Choroid plexus epithelial cell (primary cell): ENCODE measurements at regions not wholly inside any gene's neighbourhood (a gene's known extent, or its start where the extent isn't known, plus 50 kb on each side); places are given as distances from the start of the nearest gene placed in this dataset.

Source experiments
- DNase-seq: peaks from one replicate; pipeline ENCODE4 v3.0.0-alpha.2; 2010; ENCODE audit warnings: low read depth
- H3K4me3 ChIP-seq: 2 replicates; pipeline ENCODE4 v1.5.1; 2011; ENCODE audit warnings: low read depth, mild to moderate bottlenecking, control low read depth, low read length, moderate library complexity
- TF ChIP-seq, protein P1 (sequence below): conservative IDR thresholded peaks from 2 replicates; pipeline ENCODE4 v1.5.1; 2011; ENCODE audit warnings: low read depth, mild to moderate bottlenecking, control low read depth, inconsistent platforms, low read length, moderate library complexity

DNA sequence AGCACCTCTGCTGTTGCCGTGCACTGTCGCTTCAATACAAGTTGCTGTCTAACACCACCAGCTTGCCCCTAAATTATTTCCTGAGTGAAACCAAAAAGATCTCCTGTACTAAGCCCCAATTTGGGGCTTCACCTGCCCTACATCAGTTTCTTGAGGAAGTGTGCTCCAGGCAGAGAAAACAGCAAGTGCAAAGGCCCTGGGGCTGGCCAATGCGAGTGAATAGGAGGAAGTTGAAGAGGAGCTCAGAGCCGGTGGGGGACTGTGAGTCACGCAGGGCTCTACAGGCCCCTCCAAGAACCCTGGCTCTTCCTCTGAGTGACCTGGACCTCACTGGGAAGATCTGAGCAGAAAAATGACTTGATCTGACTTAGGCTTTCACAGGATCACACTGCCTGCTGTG, 117.2 kb downstream of the IPO8 start:
- H3K4me3 ChIP-seq = no peak overlapping the region
- TF ChIP-seq, protein P1, sequence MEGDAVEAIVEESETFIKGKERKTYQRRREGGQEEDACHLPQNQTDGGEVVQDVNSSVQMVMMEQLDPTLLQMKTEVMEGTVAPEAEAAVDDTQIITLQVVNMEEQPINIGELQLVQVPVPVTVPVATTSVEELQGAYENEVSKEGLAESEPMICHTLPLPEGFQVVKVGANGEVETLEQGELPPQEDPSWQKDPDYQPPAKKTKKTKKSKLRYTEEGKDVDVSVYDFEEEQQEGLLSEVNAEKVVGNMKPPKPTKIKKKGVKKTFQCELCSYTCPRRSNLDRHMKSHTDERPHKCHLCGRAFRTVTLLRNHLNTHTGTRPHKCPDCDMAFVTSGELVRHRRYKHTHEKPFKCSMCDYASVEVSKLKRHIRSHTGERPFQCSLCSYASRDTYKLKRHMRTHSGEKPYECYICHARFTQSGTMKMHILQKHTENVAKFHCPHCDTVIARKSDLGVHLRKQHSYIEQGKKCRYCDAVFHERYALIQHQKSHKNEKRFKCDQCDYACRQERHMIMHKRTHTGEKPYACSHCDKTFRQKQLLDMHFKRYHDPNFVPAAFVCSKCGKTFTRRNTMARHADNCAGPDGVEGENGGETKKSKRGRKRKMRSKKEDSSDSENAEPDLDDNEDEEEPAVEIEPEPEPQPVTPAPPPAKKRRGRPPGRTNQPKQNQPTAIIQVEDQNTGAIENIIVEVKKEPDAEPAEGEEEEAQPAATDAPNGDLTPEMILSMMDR = no peak
- peak; percentile 15 for DNase-seq

DNA sequence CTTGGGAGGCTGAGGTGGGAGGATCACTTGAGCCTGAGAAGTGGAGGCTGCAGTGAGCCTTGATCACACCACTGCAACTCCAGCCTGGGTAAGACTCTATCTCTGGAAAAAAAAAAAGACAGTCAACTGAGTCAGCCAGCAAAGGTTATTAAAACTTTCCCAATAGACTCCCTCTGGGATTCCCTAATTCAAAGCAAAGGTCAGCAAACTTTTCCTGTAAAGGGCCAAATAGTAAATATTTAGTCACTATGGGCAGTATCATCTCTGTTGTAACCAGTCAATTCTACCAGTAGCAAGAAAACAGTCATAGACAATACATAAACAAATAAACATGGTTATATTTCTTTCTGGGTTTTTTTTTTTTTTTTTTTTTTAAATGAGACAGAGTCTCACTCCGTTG, 122.5 kb downstream of the IPO8 start:
- TF ChIP-seq, protein P1 = no peak
- H3K4me3 ChIP-seq = no peak overlapping the region
- DNase-seq = no peak

DNA sequence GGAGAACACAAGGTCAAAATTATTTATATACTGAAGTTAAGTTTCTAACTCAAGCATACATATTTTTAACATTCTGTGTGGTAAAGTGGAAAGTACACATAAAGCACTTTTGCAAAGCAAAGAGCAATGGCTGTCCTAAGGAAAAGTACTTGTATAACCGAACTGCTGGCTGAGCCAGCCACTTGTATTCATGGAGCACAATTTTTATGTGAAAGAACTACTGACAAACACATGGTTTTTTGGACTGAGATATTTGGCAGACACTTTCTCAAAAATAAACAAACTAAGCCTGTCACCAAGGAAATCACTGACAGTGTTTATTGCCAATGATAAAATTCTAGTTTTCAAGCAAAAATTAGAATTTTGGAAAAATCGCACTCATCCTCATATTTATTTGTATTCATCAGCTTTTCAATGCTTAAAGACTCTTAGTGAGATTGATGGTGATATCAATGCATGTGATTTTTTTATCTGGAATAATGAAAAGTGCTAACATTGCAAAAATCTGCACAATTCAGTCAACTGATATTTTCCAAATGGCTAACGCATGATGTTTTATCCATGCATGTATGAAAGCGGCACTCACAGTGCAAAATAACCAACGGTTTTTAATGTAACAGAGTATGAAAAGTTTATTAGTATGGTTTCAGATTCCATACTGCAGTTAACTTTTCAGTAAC, 125.3 kb downstream of the IPO8 start:
- TF ChIP-seq, protein P1 = no peak
- DNase-seq = no peak
- no peak overlapping the region for H3K4me3 ChIP-seq

DNA sequence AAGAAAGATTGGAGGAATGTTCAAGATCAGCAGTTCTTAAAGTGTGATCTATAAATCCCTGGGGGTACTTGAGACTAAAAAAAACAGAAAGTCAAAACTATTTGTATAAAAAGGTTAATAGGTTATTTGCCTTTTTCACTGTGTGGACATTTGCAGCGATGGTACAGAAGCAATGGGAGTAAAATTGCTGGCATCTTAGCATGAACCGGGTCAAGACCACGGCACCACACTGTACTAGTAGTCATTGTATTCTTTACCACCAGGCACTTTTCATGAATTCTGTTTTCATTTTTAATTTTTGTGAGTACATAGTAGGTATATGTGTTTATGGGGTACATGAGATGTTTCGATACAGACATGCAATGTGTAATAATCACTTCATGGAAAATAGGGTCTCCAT, 126.2 kb downstream of the IPO8 start:
- no peak overlapping the region for H3K4me3 ChIP-seq
- DNase-seq = no peak
- TF ChIP-seq, protein P1 = no peak

DNA sequence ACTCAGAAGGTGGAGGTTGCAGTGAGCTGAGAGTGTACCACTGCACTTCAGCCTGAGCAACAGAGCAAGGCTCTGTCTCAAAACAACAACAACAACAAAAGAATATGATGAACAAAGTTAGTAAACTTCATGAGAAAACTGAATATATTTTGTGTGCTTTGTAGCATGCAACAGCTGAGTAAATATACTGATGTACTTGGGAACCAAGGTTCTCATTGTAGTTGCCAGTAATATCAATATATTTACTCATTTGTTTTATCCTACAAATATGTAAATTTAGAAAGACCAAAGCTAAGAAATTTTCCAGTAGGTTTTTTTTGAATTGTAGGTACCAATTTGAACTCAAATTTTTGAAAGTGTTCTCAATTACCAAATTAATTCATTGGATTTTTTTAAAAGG, 127.2 kb downstream of the IPO8 start:
- H3K4me3 ChIP-seq = no peak overlapping the region
- TF ChIP-seq, protein P1 = no peak
- no peak for DNase-seq

DNA sequence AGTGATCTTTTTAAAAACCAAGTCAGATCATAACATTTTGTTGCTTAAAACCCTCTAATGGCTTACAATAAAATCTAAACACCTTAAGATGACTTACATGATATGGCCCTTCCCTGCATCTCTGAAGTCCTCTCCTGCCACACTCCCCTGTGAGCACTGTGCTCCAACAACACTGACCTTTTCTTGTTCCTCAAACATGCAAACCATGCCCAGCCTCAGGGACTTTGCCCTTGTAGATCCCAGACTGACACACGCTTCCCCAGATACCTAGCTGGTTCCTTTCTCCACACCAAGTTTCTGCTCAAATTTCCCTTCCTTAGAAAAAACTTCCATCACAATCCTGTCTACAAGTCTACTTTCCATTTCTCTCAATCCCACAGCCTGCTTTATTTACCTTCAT, 128.6 kb downstream of the IPO8 start:
- no peak overlapping the region for H3K4me3 ChIP-seq
- TF ChIP-seq, protein P1 = no peak
- DNase-seq = no peak

DNA sequence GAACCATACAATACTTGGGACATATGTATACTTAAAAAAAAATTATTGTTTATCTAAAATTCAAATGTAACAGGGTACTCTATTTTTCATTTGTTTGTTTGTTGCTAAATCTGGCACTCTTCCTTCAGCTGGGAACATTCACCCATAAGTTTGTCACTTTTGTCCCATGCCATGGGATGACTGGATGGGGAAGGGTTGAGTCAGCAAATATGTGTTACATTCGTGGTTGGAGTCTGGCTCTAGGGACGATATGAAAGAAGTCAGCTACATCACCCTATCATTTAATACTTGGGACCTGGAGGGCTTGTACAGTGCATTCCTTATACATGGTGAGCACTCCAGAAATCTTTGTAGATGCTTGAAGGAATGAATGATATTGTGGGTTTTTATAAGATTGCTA, 131.3 kb downstream of the IPO8 start:
- TF ChIP-seq, protein P1 = no peak
- no peak overlapping the region for H3K4me3 ChIP-seq
- no peak for DNase-seq
